GM12865 (cell line): ENCODE measurements at regions not wholly inside any gene's neighbourhood (a gene's known extent, or its start where the extent isn't known, plus 50 kb on each side); places are given as distances from the start of the nearest gene placed in this dataset.
"Not testable (repeated sequence)": the region's sequence is repeated elsewhere in the genome, so short reads cannot be mapped to it uniquely, and the experiment has no call there.

Experiments
- DNase-seq: peaks from one replicate; pipeline ENCODE4 v3.0.0; 2010; ENCODE audit warnings: low read depth
- H3K4me3 ChIP-seq: 2 replicates; pipeline ENCODE4 v1.5.1; 2011; ENCODE audit warnings: mild to moderate bottlenecking, low read depth, low read length, control low read depth
- TF ChIP-seq, protein P1 (sequence below): IDR thresholded peaks from 2 replicates; pipeline ENCODE4 v1.5.1; 2011; ENCODE audit warnings: low read length, control low read depth, low read depth, inconsistent platforms; ENCODE audit not compliant: insufficient read depth; ENCODE audit errors: missing control alignments

GRCh38 chr7:145848691-145849090 is 267.9 kb upstream of the CNTNAP2 start:
- no peak for DNase-seq

GRCh38 chr7:145845345-145845744 is 271.3 kb upstream of the CNTNAP2 start:
- TF ChIP-seq, protein P1, sequence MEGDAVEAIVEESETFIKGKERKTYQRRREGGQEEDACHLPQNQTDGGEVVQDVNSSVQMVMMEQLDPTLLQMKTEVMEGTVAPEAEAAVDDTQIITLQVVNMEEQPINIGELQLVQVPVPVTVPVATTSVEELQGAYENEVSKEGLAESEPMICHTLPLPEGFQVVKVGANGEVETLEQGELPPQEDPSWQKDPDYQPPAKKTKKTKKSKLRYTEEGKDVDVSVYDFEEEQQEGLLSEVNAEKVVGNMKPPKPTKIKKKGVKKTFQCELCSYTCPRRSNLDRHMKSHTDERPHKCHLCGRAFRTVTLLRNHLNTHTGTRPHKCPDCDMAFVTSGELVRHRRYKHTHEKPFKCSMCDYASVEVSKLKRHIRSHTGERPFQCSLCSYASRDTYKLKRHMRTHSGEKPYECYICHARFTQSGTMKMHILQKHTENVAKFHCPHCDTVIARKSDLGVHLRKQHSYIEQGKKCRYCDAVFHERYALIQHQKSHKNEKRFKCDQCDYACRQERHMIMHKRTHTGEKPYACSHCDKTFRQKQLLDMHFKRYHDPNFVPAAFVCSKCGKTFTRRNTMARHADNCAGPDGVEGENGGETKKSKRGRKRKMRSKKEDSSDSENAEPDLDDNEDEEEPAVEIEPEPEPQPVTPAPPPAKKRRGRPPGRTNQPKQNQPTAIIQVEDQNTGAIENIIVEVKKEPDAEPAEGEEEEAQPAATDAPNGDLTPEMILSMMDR, result no peak
- no peak for DNase-seq
- no peak overlapping the region for H3K4me3 ChIP-seq

More at GRCh38 chr7:145848691-145849090, 267.9 kb upstream of the CNTNAP2 start:
- H3K4me3 ChIP-seq, result no peak overlapping the region
- TF ChIP-seq, protein P1, result no peak

DNA sequence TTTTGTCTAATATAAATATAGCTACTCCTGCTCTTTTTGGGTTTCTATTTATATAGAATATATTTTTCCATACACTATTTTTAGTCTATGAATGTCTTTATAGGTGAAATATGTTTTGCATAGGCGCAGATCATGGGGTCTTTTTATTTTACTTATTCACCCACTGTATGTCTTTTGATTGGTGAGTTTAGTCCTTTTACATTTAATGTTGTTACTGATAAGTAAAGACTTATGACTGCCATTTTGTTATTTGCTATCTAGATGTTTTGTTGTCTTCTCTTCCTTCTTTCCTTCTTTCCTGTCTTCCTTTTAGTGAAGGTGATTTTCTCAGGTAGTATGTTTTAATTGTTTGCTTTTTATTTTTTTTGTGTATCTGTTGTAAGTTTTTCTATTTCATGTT is 276.8 kb upstream of the CNTNAP2 start:
- TF ChIP-seq, protein P1, result no peak
- DNase-seq, result no peak
- no peak overlapping the region for H3K4me3 ChIP-seq

DNA sequence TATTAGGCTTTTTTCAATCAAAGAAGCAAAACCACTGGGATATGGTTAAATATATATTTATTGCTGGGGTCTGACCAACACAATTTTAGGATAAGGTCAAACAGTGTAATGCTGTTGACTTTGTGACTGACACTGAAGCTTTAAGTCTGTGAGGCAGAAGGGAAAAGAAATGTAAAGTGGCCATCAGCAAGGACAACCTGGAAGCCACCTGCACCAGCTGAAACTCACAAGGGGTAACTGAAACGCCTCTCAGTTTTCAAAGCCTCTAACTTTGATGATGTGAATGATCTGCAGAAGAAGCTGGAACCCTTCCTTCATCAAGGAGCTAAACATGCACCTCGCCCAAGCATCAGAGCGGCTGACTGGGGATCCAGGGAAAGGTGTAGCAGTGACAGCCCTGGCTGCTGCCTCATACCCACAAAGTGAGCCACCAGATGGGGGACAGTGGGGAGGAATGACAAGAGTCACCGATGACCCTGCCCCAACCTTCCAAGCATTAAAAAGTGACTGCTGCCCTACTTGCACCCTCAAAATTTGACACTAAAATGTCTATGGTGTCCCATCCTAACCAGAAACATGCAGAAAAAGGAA is 284.9 kb upstream of the CNTNAP2 start:
- no peak for DNase-seq
- H3K4me3 ChIP-seq, result no peak overlapping the region
- TF ChIP-seq, protein P1, result no peak

DNA sequence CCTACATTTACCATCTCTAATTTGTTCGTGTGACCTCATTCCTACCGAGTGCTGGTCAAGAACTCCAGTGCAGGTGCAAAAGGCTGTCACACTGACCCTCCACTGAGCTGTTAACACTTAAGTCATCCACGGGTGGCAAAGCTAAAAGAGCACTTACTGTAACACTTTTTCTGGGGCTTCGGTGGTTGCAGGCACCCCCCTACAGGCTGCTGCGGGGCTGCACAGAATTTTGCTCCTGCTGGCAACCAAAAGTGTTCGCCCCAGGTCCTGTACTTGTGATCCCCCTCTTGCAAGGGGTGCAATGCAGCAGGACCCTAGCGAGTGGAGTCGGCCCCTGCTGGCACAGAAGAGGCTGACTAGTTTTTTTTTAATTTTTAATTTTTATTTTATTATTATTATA is 298.9 kb upstream of the CNTNAP2 start:
- no peak for DNase-seq
- TF ChIP-seq, protein P1, result no peak
- no peak overlapping the region for H3K4me3 ChIP-seq

- no peak for DNase-seq
- H3K4me3 ChIP-seq, result no peak overlapping the region
- TF ChIP-seq, protein P1, result no peak
Observed at GRCh38 chr7:145812218-145812617, 304.4 kb upstream of the CNTNAP2 start.

DNA sequence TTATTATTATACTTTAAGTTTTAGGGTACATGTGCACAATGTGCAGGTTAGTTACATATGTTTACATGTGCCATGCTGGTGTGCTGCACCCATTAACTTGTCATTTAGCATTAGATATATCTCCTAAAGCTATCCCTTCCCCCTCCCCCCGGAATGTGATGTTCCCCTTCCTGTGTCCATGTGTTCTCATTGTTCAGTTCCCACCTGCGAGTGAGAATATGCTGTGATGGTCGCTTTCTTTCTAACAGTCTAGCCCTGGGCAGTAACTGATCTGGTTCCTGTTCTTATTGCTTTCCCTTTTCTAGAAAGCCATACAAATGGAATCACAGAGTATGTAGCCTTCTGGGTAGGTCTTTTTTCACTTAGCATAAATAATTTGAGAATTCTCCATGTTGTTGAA is 311.1 kb upstream of the CNTNAP2 start:
- H3K4me3 ChIP-seq, DNase-seq: not testable (repeated sequence)

DNA sequence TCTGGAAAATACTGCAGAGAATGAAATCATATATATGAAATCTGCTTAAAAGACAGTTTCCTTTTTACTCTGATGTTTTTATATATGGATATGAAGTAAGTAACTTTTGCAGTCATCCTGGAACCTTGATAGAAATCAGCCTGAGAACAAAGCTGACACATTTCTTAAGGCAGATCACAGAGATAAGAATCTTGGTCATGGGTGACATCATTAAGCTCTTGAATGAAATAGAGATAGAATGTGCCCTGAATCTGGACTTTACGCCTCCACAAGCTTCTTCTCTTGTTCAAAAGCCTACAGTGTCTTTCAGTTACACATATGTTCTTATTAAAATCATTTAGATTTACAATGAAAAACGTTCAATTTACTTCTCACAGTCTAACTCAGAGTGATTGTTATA is 319.1 kb upstream of the CNTNAP2 start:
- H3K4me3 ChIP-seq, result no peak overlapping the region
- no peak for DNase-seq
- TF ChIP-seq, protein P1, result no peak
